Esophagus muscularis mucosa (tissue), 4 donors: ENCODE measurements at regions not wholly inside any gene's neighbourhood (a gene's known extent, or its start where the extent isn't known, plus 50 kb on each side); places are given as distances from the start of the nearest gene placed in this dataset.
"Not testable (repeated sequence)": the region's sequence is repeated elsewhere in the genome, so short reads cannot be mapped to it uniquely, and the experiment has no call there.

ENCODE experiments used
- DNase-seq: peaks from one replicate; pipeline ENCODE4 v3.0.0-alpha.2; 2017; ENCODE audit errors: extremely low spot score
- H3K27ac ChIP-seq, 4 donors: fragments of 200-600 bp; sonication (generic); replicated peaks in 1 of 4; 1 replicate in 3 of 4; 2 replicates in 1 of 4; pipeline ENCODE4 v1.5.1; 2016 to 2019; ENCODE audit warnings: mild to moderate bottlenecking in 1 of 4
- H3K27me3 ChIP-seq, 4 donors: fragments of 200-600 bp; sonication (generic); one replicate each; pipeline versions ENCODE4 v1.5.1 to v1.6.0; 2016 to 2019
- H3K36me3 ChIP-seq, 4 donors: fragments of 200-600 bp; sonication (generic); one replicate each; pipeline ENCODE4 v1.5.1; 2016 to 2019
- H3K4me1 ChIP-seq, 4 donors: fragments of 200-600 bp; sonication (generic); one replicate each; pipeline ENCODE4 v1.5.1; 2016 to 2019
- H3K4me3 ChIP-seq, 4 donors: fragments of 200-600 bp; sonication (generic); 1 replicate in 2 of 4; 2 replicates in 2 of 4; pipeline ENCODE4 v1.5.1; 2016 to 2019; ENCODE audit warnings: mild to moderate bottlenecking in 4 of 4, moderate library complexity in 1 of 4
- H3K9me3 ChIP-seq, 4 donors: fragments of 200-600 bp; sonication (generic); 1 replicate in 3 of 4; 2 replicates in 1 of 4; pipeline ENCODE4 v1.5.1; 2016 to 2019
- CTCF ChIP-seq, 3 experiments: fragments of 200-600 bp in 2 of 3; fragments of 450-650 bp in 1 of 3; sonication (generic) in 2 of 3; IDR thresholded peaks; one replicate each; pipeline ENCODE4 v1.5.1; 2017 to 2019; ENCODE audit warnings: antibody characterized with exemption in 3 of 3, mild to moderate bottlenecking in 2 of 3, moderate library complexity in 1 of 3
- POLR2AphosphoS5 ChIP-seq, 2 donors: sonication (generic); formaldehyde crosslinking; IDR thresholded peaks; one replicate each; pipeline ENCODE4 v1.6.1; 2017; ENCODE audit warnings: antibody characterized with exemption in 2 of 2
- WGBS: methylation state at CpG from one replicate; pipeline ENCODE4 v1.1.5; 2018; 5-methylcytosine and 5-hydroxymethylcytosine counted together
- intact Hi-C: fragments of 100-400 bp; cut with DNase I; formaldehyde crosslinking; loops from one replicate; pipeline ENCODE4 v1.15.1; 2023

- H3K36me3 ChIP-seq, H3K27me3 ChIP-seq, intact Hi-C loops, H3K9me3 ChIP-seq, H3K27ac ChIP-seq, H3K4me3 ChIP-seq, DNase-seq, H3K4me1 ChIP-seq: not testable (repeated sequence)
- WGBS: no CpG with 5 or more reads among the region's 1 CpG
Observed at GRCh38 chr2:111257607-111258006, 136.9 kb downstream of the BCL2L11 start.

- H3K4me1 ChIP-seq, H3K4me3 ChIP-seq, DNase-seq, intact Hi-C loops, H3K27ac ChIP-seq, H3K27me3 ChIP-seq, H3K9me3 ChIP-seq, H3K36me3 ChIP-seq: not testable (repeated sequence)
- no CpG with 5 or more reads among the region's 1 CpG for WGBS
Observed at GRCh38 chr2:111258318-111258717, 137.6 kb downstream of the BCL2L11 start.

- peaks cover 3 to 11% (median 6%) of the 10 kb centered on the region in 4 donors for H3K4me1 ChIP-seq
- H3K27me3 ChIP-seq, intact Hi-C loops, H3K9me3 ChIP-seq, H3K36me3 ChIP-seq, DNase-seq, H3K4me3 ChIP-seq, H3K27ac ChIP-seq: not testable (repeated sequence)
- 52% methylated on average over 3 of the region's 9 CpGs for WGBS
Observed at GRCh38 chr2:111262627-111263379, 142.1 kb downstream of the BCL2L11 start.

- intact Hi-C loops, H3K27me3 ChIP-seq, H3K36me3 ChIP-seq, H3K4me3 ChIP-seq, H3K27ac ChIP-seq, H3K9me3 ChIP-seq, DNase-seq: not testable (repeated sequence)
- peaks cover 3 to 11% (median 6%) of the 10 kb centered on the region in 4 donors for H3K4me1 ChIP-seq
- WGBS: no CpG with 5 or more reads among the region's 7 CpGs
Observed at GRCh38 chr2:111263380-111264017, 142.8 kb downstream of the BCL2L11 start.

- 97% methylated on average over 5 of the region's 11 CpGs for whole genome bisulfite sequencing
- H3K9me3 ChIP-seq, H3K36me3 ChIP-seq, H3K27me3 ChIP-seq, H3K4me3 ChIP-seq, intact Hi-C loops, H3K27ac ChIP-seq, DNase-seq: not testable (repeated sequence)
- peaks cover 3 to 11% (median 6%) of the 10 kb centered on the region in 4 donors for H3K4me1 ChIP-seq
Observed at GRCh38 chr2:111264956-111265355, 144.2 kb downstream of the BCL2L11 start.

- peaks cover 3 to 11% (median 6%) of the 10 kb centered on the region in 4 donors for H3K4me1 ChIP-seq
- H3K4me3 ChIP-seq, intact Hi-C loops, H3K36me3 ChIP-seq, H3K27me3 ChIP-seq, H3K9me3 ChIP-seq, H3K27ac ChIP-seq, DNase-seq: not testable (repeated sequence)
- 91% methylated on average over 5 of the region's 6 CpGs for WGBS
Observed at GRCh38 chr2:111266556-111266955, 145.8 kb downstream of the BCL2L11 start.

GRCh38 chr2:111267038-111267437, 146.3 kb downstream of the BCL2L11 start:
- DNase-seq, H3K27ac ChIP-seq, H3K9me3 ChIP-seq, H3K36me3 ChIP-seq, intact Hi-C loops, H3K27me3 ChIP-seq, H3K4me3 ChIP-seq: not testable (repeated sequence)
- peaks cover 3 to 11% (median 6%) of the 10 kb centered on the region in 4 donors for H3K4me1 ChIP-seq
- TF ChIP-seq POLR2AphosphoS5 (IDR thresholded peaks at IDR 0.05) (peak in 1 of 2 donors; percentile 17), CTCF (IDR thresholded peaks at IDR 0.05) (peak in 1 of 3 experiments; percentile 10)
- WGBS: 40% methylated on average over 1 of the region's 14 CpGs

GRCh38 chr2:111269761-111270323, 149.1 kb downstream of the BCL2L11 start:
- H3K36me3 ChIP-seq, H3K9me3 ChIP-seq, DNase-seq, H3K4me3 ChIP-seq, intact Hi-C loops, H3K27me3 ChIP-seq, H3K27ac ChIP-seq: not testable (repeated sequence)
- no CpG with 5 or more reads among the region's 4 CpGs for WGBS
- peaks cover 3 to 11% (median 6%) of the 10 kb centered on the region in 4 donors for H3K4me1 ChIP-seq

- peaks cover 3 to 11% (median 6%) of the 10 kb centered on the region in 4 donors for H3K4me1 ChIP-seq
- WGBS: 83% methylated on average over 1 of the region's 3 CpGs
- intact Hi-C loops, H3K27ac ChIP-seq, DNase-seq, H3K36me3 ChIP-seq, H3K9me3 ChIP-seq, H3K27me3 ChIP-seq, H3K4me3 ChIP-seq: not testable (repeated sequence)
Observed at GRCh38 chr2:111270569-111270968, 149.9 kb downstream of the BCL2L11 start.

GRCh38 chr2:111271647-111272304, 151.1 kb downstream of the BCL2L11 start:
- H3K36me3 ChIP-seq, H3K27me3 ChIP-seq, intact Hi-C loops, H3K4me3 ChIP-seq, H3K27ac ChIP-seq, DNase-seq, H3K9me3 ChIP-seq, H3K4me1 ChIP-seq: not testable (repeated sequence)
- 100% methylated on average over 1 of the region's 8 CpGs for WGBS

- H3K4me3 ChIP-seq, H3K27me3 ChIP-seq, intact Hi-C loops, H3K9me3 ChIP-seq, DNase-seq, H3K27ac ChIP-seq, H3K4me1 ChIP-seq, H3K36me3 ChIP-seq: not testable (repeated sequence)
- WGBS: 83% methylated on average over 3 of the region's 7 CpGs
Observed at GRCh38 chr2:111273007-111273406, 152.3 kb downstream of the BCL2L11 start.
